GM13977 (cell line): ENCODE measurements at regions not wholly inside any gene's neighbourhood (a gene's known extent, or its start where the extent isn't known, plus 50 kb on each side); places are given as distances from the start of the nearest gene placed in this dataset.
"Not testable (repeated sequence)": the region's sequence is repeated elsewhere in the genome, so short reads cannot be mapped to it uniquely, and the experiment has no call there.

Experiments used
- DNase-seq: peaks from one replicate; pipeline ENCODE4 v3.0.0; 2012; ENCODE audit warnings: low spot score
- in situ Hi-C: fragments of 300-500 bp; cut with MboI; formaldehyde crosslinking; loops from one replicate; pipeline ENCODE4 v1.12.0; 2022; ENCODE audit warnings: low sequenced_read_pairs, low pct_unique_long_range_greater_than_20kb, mixed read lengths, inconsistent platforms; ENCODE audit not compliant: unreplicated experiment
- TF ChIP-seq, protein P1 (sequence below): IDR thresholded peaks from 2 replicates; pipeline ENCODE4 v1.5.1; 2012; ENCODE audit warnings: mild to moderate bottlenecking, control low read depth; ENCODE audit not compliant: insufficient read depth; ENCODE audit errors: extremely low read depth, missing control alignments

DNA sequence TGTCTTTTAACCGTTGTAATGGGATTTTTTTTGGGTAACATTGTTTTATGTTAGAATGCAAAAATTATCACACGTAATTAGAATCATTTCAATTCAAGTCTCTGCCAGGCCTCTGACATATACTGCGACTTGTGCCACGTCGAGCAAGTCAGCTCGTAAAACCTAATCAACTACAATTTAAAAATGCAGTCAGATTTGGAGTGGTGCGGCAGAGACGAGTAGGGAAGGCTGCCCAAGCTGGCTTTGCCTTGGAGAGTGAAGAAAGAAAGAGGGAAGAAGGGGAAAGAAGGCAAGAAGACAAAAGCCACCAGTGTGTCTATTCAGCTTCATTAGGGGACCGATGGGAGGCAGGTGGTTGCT lies 110.7 kb downstream of the MIAT start:
- in situ Hi-C loops = no loop called here
- TF ChIP-seq, protein P1, sequence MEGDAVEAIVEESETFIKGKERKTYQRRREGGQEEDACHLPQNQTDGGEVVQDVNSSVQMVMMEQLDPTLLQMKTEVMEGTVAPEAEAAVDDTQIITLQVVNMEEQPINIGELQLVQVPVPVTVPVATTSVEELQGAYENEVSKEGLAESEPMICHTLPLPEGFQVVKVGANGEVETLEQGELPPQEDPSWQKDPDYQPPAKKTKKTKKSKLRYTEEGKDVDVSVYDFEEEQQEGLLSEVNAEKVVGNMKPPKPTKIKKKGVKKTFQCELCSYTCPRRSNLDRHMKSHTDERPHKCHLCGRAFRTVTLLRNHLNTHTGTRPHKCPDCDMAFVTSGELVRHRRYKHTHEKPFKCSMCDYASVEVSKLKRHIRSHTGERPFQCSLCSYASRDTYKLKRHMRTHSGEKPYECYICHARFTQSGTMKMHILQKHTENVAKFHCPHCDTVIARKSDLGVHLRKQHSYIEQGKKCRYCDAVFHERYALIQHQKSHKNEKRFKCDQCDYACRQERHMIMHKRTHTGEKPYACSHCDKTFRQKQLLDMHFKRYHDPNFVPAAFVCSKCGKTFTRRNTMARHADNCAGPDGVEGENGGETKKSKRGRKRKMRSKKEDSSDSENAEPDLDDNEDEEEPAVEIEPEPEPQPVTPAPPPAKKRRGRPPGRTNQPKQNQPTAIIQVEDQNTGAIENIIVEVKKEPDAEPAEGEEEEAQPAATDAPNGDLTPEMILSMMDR = no peak
- no peak for DNase-seq

DNA sequence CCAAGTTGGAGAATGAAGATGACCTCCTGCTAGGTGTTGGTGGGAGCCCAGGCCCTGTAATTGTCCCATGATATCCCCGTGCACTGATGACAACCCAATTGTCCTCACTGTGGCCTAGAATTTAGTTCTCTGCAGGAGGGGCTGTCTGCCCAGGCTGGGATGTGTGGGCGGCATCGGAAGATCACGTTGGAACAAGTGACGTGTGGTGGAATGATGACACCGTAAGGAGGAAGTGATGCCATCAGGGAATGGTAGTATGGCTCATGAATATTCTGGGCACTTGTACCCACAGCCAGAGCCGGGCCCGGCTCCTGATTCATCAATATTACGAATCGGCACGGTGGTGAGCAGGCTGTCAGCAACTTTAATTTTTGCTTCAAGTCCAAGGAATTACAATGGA lies 111.6 kb downstream of the MIAT start:
- DNase-seq = no peak
- in situ Hi-C loops = no loop called here
- TF ChIP-seq, protein P1 = no peak

DNA sequence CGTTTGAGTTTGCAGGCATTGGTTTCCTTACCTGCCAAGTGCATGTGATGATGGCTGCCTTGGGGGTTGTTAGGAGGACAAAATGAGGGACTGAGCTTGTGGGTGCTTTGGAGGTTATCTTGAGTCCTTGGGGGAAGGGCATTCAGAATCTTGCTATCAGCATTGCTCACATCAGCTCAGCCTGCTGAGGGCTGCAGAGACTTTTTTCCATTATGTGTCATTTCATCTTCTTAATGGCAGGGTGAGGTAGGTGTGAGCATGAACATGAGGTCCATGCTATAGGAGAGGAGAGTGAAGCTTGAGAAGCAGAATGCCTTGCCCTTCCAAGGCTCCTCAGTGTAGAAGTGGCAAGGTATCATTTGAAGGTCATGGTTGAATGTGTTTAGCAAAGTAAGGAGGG lies 112.3 kb downstream of the MIAT start:
- TF ChIP-seq, protein P1 = no peak
- in situ Hi-C loops = no loop called here
- no peak for DNase-seq

DNA sequence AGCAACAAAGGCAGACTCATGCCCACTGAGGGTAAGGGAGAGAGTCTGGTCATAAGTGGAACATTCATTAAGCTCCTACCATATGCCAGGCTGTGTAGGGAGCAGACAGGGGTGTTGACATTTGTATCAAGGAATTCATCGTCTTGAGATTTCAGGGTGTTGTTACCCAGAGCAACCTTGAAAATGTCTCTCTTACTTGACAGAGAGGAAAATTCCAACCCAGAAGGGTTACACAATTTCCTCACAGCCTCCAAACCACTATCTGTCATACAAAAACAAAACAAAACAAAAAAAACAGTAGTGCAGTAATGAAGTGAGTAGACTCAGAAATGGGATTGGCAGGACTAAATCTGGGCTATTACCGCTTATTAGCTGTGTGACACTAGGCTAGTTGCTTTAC lies 113.2 kb downstream of the MIAT start:
- DNase-seq = no peak
- in situ Hi-C loops = no loop called here
- TF ChIP-seq, protein P1 = no peak

DNA sequence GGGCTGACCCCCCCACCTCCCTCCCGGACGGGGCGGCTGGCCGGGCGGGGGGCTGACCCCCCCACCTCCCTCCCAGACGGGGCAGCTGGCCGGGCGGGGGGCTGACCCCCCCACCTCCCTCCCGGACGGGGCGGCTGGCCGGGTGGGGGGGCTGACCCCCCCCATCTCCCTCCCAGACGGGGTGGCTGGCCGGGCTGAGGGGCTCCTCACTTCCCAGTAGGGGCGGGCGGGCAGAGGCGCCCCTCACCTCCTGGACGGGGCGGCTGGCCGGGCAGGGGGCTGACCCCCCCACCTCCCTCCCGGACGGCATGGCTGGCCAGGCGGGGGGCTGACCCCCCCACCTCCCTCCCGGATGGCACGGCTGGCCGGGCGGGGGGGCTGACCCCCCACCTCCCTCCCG lies 115.7 kb downstream of the MIAT start:
- in situ Hi-C loops, DNase-seq: not testable (repeated sequence)

DNA sequence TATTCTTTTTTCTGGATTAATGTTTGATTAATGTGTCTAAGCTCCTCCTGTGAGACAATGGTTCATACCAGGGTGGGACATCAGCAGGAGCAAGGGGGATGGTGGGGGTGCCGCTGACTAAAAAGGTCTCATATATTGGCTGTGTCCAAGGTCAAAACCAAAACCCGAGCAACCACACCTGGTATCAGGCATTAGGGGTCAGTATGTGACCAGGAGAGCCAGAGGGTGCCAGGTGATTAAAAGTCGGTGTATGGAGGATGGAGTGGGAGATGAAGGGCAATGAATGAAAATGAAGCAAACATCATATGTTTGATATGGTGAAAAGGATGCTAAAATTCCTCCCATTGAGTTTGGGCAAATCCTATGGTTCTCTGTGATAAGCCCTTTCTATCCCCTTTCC lies 118.0 kb downstream of the MIAT start:
- no peak for DNase-seq
- TF ChIP-seq, protein P1 = no peak
- in situ Hi-C loops = no loop called here

DNA sequence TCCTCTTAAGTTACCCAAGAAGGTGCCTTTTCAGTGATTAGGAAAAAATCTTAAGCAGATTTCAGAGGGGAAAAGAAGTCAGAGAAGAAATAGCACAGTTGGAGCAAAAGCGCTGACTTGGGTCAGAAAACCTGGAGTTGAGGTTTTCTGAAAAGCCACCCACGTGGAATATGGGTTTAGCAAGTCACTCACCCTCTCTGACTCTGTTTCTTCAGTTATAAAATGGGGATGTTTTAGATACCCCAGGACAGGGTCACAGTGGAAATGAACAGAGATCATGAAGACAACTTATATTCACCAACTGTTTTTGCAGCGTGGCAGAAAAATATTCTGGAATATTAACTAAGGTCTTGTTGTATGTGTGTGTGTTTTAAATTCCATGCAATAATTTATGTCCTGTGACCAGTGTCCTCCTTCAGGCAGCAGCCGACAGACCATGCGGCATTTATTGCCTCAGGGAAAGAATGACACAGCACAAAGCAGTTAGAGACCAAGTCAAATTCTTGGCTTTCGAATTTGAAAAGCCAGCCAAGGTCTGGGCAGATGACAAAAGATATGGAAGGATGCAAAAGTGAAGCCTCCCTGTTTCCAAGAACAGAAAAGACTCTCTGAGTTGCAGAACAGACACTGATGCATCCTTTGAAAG lies 119.9 kb downstream of the MIAT start:
- no peak for DNase-seq
- in situ Hi-C loops = no loop called here
- TF ChIP-seq, protein P1 = no peak
